ENCODE measurements at regions not wholly inside any gene's neighbourhood (a gene's known extent, or its start where the extent isn't known, plus 50 kb on each side); places are given as distances from the start of the nearest gene placed in this dataset.

GRCh38 chr2:160921386-160921964 lies 238.8 kb upstream of the TANK start:
- Mint-ChIP-seq H3K4me1 (ENCODE audit: low read depth, unreplicated experiment) (peaks cover 22% of the 10 kb centered on the region), H3K4me3 (ENCODE audit: unreplicated experiment) (no peak overlapping the region), H3K36me3 (ENCODE audit: low read depth, unreplicated experiment) (no peaks in the 10 kb centered on the region), H3K27me3 (ENCODE audit: low read depth, unreplicated experiment) (no peaks in the 10 kb centered on the region), H3K9me3 (ENCODE audit: unreplicated experiment) (no peaks in the 10 kb centered on the region), H3K27ac (ENCODE audit: unreplicated experiment) (peak overlapping the region; percentile 22)
- Histone ChIP-seq H3K4me2 (ENCODE audit: low read length) (peak overlapping the region; percentile 30), H3K27me3 (ENCODE audit: insufficient read depth, low read length) (no peaks in the 10 kb centered on the region), H3K4me3 (ENCODE audit: insufficient read depth, low read depth, low read length) (no peak overlapping the region), H2AFZ (ENCODE audit: low read depth, low read length) (no peak overlapping the region), H3K27ac (ENCODE audit: low read depth, low read length) (no peak overlapping the region), H3K9ac (ENCODE audit: low read length) (no peak overlapping the region), H3K4me1 (ENCODE audit: insufficient read depth, low read length) (peaks cover 4% of the 10 kb centered on the region), H3K36me3 (ENCODE audit: insufficient read depth, low read length) (no peaks in the 10 kb centered on the region), H3K9me3 (ENCODE audit: insufficient read depth, low read depth, low read length) (no peaks in the 10 kb centered on the region), H4K20me1 (ENCODE audit: insufficient read depth, low read length) (no peaks in the 10 kb centered on the region), H3K79me2 (ENCODE audit: insufficient read depth, low read length) (no peaks in the 10 kb centered on the region)
- TF ChIP-seq CTCF (IDR thresholded peaks at IDR 0.05; ENCODE audit: insufficient read depth, low read depth, low read length) (no peak), EZH2 (IDR thresholded peaks at IDR 0.05; ENCODE audit: insufficient read depth, low read length) (no peak)
- DNase-seq (ENCODE audit: low read depth) (no peak), FAIRE-seq (no peak)

DNA sequence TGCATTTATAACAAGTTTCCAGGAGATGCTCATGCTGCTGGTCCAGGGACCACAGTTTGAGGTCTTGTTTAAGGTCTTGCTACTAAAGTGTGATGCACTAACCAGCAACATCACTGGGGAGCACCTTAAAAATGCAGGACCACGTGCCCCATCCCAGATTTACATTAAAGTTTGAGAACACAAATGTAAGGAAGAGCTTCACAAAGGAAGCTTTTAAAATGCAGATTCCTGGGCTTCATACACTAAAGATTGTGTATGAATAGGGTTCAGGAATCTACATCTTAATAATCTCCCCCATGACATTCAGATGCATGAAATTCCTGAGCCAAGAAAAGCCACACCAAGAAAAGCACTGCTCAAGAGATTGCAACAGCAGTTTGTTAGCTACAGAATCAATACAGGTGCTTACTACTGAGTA lies 235.3 kb upstream of the TANK start:
- no peaks in the 10 kb centered on the region for H3K79me2 ChIP-seq (ENCODE audit: insufficient read depth, low read length)

More for the DNA sequence above, 235.3 kb upstream of the TANK start:
- Histone ChIP-seq H3K9me3 (ENCODE audit: insufficient read depth, low read depth, low read length) (no peaks in the 10 kb centered on the region), H3K4me2 (ENCODE audit: low read length) (no peak overlapping the region), H2AFZ (ENCODE audit: low read depth, low read length) (no peak overlapping the region), H4K20me1 (ENCODE audit: insufficient read depth, low read length) (no peaks in the 10 kb centered on the region), H3K27ac (ENCODE audit: low read depth, low read length) (no peak overlapping the region), H3K27me3 (ENCODE audit: insufficient read depth, low read length) (no peaks in the 10 kb centered on the region), H3K4me1 (ENCODE audit: insufficient read depth, low read length) (peaks cover 10% of the 10 kb centered on the region), H3K9ac (ENCODE audit: low read length) (no peak overlapping the region), H3K36me3 (ENCODE audit: insufficient read depth, low read length) (no peaks in the 10 kb centered on the region), H3K4me3 (ENCODE audit: insufficient read depth, low read depth, low read length) (no peak overlapping the region)
- H3K4me1 Mint-ChIP-seq (ENCODE audit: low read depth, unreplicated experiment), result peaks cover 21% of the 10 kb centered on the region
- DNase-seq (ENCODE audit: low read depth) (no peak), FAIRE-seq (no peak)
- H3K4me3 Mint-ChIP-seq (ENCODE audit: unreplicated experiment), result no peak overlapping the region
- TF ChIP-seq EZH2 (IDR thresholded peaks at IDR 0.05; ENCODE audit: insufficient read depth, low read length) (no peak), CTCF (IDR thresholded peaks at IDR 0.05; ENCODE audit: insufficient read depth, low read depth, low read length) (no peak)
- no peak overlapping the region for H3K27ac Mint-ChIP-seq (ENCODE audit: unreplicated experiment)
- no peaks in the 10 kb centered on the region for H3K9me3 Mint-ChIP-seq (ENCODE audit: unreplicated experiment)
- H3K36me3 Mint-ChIP-seq (ENCODE audit: low read depth, unreplicated experiment), result no peaks in the 10 kb centered on the region
- no peaks in the 10 kb centered on the region for H3K27me3 Mint-ChIP-seq (ENCODE audit: low read depth, unreplicated experiment)

Data from astrocyte (in vitro differentiated cells and primary cell).